Eye (tissue), 1 donor: ENCODE measurements at regions not wholly inside any gene's neighbourhood (a gene's known extent, or its start where the extent isn't known, plus 50 kb on each side); places are given as distances from the start of the nearest gene placed in this dataset.

Experiments used
- DNase-seq: peaks from one replicate; pipeline ENCODE4 v3.0.0-alpha.2; 2015

DNA sequence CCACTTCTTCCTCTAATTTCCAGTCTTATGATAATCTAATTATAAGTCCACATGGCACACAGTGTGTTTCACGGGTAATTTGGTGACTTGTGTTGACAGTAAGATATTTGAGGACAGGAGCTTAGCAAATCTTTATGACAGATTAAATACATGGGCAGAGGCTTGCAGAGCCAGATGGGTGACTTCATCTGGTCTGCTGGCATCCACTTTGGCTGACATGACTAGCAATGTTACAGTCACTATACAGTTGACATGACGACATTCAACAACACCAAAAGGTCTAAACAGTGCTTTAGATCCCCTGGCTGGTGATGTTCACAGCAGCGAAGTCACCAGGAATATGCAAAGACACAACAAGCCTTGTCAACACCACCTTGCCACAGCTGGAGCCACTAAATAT lies 147.2 kb downstream of the ETS2 start:
- no peak for DNase-seq

DNA sequence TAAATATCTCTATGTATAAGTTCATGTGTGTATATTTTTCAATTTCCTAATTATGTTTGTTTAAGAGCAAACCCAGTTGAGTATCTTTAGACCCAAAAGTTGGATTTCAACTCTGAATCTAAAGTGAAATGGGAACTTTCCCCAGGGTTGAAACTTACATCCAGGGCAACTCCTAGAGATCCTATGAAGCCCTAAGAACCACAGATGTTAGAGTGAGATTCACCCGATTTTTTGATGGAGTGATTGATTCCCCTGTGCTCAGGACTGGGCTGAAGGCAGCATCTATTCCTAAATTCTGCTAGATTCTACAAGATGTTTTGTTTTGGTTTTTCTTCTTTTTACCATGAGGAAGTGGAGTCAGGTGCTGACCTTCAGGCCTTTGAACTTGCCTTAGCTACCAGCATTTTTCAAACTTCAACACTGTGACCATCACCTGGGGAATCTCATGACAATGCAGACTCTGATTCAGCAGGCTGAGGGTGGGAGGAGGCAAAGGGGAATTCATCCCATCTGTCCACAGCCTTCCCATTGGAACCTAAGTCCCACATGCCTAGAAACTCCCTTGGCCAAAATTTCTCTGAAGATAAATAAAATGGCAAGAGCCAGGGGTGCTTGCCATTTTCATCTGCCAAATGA lies 145.5 kb downstream of the ETS2 start:
- DNase-seq: no peak

DNA sequence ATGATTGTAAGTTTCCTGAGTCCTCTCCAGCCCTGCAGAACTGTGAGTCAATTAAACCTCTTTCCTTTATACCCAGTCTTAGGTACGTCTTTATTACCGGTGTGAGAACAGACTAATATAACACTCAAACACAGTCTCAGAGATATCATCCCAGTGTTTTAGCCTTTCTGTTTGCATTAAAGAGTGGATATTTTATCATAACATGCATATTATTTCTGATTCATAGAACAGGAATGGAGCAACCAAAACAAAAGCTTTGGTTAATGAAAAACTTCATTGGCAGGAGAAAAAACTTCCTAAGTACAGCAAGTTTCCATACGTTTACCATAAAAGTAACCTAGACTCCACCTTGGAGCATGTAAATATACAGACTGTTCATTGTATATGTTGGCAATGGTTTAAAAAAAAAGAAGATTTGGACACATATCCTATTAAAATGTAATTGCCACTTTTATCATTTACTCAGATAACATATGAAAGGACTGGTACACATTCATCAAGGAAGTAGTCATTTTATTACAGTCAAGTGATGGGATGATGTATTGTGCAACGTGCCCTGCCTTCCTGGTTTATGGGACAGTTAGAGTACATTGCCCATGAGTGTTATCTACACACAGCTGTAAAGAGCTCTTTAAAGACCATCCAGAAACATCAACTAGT lies 144.8 kb downstream of the ETS2 start:
- DNase-seq: no peak

DNA sequence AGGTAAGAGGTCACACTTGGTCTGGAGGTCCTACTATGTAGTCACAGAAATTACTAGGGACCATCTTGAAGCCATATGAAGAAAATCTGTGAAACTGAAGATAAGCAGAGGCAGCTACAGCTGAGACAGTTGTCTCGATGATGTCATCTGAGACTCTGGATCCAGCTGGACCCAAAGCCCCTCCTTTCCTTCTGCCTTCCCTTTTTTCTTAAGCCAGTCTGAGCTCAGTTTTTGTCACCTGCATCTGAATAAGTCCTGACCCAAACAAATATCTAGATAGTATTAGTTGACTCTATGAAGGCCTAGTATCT lies 143.3 kb downstream of the ETS2 start:
- no peak for DNase-seq

DNA sequence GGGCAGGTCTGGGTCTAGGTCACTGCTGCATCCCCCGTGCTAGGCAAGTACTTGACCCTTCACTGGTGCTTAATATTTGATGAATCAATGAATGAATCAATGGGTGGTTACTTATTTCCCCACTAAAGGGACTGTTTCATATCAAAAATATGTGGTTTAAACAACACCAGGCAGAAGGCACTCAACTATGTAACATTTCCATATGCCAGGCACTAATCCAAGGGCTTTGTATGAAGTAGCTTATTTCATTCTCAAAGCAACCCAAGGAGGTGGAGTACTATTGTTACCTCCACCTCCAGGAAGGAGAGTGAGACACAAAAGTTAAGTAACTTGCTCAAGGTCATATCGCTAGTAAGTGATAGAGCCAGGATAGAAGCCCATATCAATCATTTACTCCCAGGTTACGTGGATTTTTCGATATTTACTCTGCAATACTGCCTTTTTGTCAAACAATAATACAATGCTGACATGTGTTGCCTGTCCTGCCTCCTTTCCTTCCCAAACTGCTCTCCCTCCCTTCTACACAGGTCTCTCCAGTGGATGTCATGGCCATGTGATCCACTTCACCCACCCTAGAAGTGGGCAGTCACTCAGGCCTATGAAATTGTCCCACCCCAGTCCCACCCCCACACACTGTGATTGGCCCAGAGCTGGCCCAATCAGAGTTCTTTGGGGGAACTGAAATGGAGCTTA lies 142.8 kb downstream of the ETS2 start:
- no peak for DNase-seq

DNA sequence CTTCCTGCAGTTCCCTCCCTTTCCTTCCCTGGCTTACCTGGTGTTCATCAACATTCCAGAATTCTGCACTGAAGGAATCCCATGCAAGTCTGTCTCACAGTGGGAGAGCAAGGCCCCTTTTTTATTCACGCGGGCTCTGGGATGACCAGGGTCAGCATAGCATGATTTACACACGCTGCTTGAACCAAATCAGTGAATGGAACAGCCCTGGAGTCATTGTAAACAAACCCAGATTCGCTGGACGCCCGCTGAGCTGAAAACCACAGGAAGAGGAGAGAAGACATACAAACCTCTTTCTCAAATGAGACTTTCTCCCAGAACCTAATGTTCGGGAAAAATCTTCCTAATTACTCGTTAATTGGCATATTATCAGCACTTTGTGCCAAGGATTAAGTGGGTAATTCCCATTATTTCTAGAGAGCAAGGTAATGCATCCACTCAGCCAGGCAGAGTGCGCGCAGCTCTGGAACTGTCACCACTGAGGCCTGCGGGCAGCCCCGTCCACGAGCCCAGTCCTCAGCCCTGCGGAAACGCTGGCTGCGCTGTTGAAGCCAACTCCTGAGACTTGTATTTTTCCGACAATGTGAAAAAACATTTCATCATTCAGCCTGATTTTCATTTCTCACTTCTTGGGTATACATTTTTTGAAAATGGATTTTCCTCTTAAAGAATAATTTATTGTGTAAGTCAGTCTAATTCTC lies 140.0 kb downstream of the ETS2 start:
- peak; percentile 68 for DNase-seq

DNA sequence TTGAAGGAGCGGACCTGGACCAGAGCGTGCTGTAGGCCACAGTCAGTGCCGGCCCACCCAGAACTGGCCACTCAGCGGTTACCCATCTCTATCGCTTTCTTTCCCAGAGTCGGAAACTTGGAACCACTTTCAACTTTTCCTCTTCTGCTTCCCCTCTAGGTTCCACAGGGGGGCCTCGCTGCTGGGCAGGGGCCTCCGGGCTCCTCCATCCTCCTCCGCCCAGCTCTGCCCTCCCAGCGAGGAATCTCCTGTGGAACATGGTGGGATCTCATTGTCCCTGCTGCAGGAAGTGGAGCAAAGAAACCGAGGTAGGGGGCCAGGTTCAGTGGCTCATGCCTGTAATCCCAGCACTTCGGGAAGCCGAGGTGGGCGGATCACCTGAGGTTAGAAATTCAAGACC lies 139.2 kb downstream of the ETS2 start:
- no peak for DNase-seq

DNA sequence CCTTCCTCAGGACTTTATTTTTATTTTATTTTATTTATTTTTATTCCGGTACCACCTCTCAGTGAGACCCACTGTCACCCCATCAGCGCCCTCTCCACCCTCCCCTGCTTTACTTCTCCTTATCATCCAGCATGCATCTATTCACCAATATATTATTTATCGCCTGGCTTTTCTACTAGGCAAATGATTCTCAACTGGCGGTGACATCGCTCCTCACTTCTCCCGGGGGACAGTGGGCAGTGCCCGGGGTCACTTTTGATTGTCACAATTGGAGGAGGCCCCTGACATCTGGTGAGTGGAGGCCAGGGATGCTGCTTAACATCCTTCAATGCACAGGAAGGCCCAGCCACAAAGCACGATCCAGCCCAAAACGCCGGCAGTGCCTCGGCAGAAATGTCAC lies 138.7 kb downstream of the ETS2 start:
- peak; percentile 71 for DNase-seq

DNA sequence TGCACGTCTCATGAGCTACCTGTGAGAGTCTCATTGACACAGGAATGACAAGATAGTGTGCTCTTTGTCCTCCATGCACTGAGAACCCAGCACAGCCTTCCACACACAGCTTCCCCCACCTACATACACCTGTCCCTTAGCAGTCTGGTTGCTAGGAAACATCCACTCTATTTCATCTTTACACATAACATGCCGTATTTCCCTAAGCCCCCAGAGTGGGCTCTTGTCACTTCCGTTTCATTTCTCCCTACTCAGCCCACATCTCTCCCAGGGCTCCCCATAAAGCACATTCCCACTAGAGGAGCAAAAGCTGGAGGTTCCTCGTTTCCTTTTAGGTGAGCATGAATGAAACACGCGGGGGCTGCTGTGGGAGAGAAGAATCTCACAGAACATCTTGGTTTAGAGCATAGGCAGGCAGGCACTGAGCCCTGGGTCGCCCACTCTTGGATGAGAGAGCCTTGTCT lies 137.1 kb downstream of the ETS2 start:
- DNase-seq: peak; percentile 72

DNA sequence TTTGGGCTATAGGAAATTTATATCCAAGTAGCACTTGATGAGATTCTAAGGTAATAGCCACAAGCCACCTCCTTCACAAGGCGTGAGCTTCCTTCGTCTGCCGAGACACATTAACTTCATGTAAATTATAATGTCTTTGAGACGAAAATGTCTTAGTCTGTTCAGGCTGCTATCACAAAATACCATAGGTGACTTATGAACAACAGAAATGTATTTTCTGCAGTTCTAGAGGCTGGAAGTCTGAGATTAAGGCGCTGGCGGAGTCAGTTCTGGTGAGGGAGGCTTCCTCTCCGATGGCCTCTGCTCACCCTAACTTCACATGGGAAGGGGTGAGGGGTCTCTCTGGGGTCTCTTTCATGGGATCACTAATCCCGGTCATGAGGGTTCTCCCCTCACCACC lies 133.0 kb downstream of the ETS2 start:
- DNase-seq: no peak

DNA sequence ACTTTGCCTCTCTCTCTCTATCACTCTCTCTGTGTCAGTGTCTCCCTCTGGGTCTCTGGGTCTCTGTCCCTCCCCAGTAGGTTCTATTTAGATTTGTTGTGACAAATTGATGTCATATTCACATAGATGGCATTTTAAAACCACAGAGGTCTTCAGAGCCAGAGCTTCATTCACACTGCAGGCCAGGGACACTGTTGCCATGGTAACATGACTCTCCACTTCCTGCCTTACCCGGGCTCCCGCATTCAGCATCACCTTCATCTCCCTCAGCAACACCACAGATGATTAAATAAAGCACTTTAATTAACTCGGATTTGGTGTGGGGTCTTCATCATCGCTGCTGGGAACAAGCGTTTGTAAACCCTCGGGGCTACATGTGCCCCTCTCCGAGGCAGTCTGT lies 132.6 kb downstream of the ETS2 start:
- DNase-seq: peak; percentile 61

DNA sequence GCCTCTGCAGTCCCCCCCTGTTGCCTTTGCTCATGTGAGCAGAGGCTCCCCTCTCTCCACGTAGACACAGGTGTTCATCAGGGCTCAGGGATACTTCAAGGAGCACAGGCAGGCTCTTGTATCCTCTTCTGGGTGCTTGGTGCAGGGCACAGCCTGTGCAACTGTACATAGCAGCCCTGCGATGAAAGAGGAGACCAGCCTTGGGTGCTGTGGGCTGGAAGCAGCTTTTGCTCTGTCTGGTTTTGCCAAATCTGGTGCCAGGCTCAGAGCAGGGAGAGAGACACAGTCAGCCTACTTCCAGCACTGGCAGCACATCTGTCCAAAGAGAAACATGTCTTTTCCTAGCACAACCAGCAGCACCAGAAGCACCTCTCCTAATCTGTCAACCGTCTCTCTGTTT lies 132.1 kb downstream of the ETS2 start:
- no peak for DNase-seq

DNA sequence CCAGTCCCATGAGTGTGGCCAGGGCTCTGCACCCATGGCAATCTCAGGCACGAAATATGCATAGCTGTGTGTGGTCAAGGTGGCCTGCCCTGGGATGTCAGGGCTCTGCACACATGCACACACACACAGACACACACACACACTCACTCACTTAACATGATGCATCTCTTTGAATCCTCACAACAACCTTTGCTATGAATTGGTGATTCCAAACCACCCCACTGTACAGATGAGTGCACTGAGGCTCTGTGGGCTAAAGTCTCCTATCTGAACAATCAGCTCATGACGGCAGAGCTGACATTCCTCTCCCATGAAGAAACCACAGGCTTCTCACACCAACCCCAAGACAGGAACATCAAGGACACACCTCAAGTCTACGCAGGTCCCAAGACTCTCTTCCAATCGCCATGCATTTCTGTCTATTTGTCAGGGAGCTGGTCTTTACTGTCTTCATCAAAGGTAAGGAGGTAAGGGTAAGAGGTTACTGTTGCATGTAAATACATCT lies 131.6 kb downstream of the ETS2 start:
- DNase-seq: no peak

DNA sequence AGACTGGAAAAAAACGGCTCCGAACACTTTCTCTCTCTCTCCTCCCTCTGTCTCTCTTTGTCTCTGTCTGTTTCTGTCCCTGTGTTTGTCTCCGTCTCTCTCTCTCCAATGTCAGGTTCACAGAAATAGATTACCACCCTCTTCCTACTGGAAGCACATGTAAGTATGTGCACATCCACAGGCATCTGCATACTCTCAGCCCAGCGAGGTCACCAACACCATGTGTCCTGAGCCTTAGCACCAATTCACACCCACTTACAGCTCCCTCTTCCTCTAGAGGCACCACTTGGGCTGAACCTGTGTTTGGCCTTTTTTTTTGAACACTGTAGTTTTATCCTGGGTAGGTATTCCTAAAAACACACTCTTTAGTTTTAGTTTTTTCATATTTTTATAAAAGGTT lies 130.5 kb downstream of the ETS2 start:
- no peak for DNase-seq

DNA sequence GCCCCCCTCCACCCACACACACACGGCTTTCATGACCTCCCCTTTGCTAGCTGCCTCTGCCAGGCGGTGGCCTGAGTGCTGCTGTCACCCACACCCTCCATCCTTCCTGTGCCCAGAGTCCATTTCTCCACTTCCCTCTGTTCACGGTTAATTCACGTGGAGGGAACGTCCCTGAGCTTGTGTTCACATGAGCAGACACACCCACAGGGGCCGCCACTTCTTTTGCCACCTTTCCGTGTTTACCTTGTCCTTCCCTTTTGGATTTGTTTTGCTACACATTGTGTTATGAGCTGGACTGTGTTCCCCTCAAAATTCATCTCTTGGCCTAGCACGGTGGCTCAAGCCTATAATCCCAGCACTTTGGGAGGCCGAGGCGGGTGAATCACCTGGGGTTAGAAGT lies 128.0 kb downstream of the ETS2 start:
- no peak for DNase-seq

DNA sequence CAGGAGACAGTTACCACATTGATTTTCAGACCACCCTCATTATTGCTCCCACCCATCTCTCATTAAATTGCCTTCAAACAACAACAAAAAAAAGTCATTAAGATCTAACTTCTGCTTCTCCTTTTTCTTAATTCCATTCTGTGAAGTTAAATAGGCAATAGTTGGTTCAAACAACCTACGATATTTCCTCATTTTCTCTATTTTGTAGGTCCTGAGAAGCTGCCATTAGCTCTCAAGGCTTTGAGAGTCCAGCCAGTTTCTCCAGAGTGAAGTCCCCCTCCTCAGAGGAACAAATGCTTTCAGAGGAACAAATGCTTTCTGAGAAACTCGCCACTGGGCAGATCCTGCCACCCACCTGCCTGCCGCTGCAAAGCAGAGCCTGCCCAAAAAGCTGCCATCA lies 125.6 kb downstream of the ETS2 start:
- DNase-seq: no peak

DNA sequence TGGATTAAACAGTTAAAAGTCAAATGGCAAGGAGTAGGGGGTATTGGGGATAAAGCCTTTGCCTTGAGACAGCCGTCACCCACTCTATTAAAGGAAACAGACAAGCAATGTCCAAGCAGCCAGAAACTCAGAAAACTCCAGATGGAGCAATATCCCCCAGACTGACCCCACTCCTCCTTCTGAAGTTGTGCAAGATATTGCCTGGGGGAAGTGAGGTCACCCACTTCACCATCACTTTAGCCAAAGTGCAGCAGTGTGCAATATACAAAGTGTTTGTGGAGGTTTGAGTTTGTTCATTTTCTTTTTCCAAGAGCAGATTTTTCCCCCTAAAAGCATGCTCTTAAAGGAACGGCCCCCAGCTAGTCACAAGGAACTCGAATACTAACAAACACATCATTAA lies 125.1 kb downstream of the ETS2 start:
- no peak for DNase-seq

DNA sequence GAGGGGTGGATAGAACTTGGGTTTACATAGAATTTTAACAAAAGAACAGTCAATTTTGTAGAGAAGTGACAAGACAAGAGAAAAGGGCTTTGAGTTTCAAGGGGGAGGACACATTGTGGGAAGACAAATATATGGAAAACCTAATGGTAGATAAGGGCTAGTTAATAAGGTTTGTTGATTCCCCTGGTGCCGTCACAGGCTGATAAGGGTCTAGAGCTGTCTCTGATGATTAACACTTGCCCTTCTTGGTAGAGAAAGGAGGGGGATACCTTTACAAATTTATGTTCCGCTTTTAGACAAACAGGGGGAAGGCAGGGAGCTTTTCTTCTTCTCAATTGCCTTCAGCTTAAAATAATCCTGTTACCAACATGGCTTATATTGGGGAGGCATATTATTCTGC lies 124.3 kb downstream of the ETS2 start:
- no peak for DNase-seq

DNA sequence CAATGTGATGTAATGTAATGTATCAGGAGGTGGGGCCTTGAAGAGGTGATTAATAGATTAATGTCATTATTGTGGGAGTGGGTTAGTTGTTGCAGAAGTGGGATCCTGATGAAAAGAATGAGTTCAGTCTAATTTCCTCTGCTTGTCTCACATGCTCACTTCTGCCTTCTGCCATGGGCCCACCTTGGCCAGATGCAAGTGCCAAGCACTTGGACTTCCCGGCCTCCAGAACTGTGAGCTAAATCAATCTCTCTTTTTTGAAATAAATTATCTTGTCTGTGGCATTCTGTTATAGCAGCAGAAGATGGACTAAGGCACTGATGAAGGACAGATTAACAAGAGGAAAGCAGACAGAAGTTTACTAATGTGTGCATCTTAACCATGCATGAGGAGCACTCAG lies 123.9 kb downstream of the ETS2 start:
- DNase-seq: no peak

DNA sequence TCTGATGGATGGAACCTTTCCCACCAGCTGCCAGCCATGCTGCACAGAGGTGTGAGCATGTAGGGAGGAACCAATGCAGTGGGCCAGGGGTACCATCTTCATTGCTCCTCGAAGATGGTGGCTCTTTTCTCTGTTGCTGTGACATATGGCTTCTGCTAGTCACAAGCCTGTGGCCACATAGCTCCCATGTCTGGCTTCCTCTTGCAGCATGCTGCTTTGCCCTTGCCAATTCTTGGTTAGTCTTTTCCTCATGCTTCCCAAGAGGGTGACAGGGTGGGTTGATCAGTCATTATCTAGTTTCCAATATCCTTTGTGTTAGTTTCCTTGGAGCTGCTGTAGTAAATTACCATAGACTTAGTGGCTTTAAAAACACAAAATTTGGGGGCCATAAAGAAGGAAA lies 123.4 kb downstream of the ETS2 start:
- DNase-seq: no peak

DNA sequence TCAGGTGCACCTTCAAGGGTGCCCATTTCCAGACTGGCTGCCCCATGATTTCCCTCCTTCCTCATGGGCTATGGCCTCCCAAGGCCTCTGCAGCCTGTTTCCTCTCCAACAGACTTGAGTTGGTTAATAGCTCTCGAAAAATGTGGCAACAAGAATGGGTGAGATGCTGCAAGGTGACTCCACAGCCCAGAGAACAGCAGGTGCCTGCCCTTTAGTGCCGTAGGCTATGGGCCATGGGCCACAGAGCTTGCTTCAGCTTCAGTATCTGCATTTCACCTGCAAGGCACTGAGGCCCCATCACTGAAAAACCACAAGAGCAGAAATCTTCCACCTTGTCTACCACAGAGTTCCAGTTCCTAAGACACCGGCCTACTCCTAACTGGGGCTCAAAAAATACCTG lies 122.0 kb downstream of the ETS2 start:
- no peak for DNase-seq

DNA sequence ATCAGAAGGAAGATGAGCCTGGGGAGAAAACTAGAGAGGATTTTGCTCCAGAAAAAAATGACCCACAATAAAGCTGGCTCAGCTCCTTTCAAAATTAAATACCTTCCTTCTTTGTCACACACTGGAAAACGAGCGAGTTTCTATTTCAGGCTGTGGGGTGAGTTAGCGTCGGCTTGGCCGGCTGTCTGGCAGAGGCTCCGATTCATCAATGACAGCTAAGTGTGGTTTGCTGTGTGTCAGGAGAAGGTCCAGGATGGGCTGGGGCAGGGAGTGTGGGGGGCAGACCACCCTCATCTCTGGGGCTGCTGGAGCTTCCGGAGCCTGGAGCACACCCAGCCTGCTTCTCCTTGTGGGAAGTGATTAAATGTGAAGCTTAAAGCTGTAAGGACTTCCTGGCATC lies 120.2 kb downstream of the ETS2 start:
- peak; percentile 64 for DNase-seq

DNA sequence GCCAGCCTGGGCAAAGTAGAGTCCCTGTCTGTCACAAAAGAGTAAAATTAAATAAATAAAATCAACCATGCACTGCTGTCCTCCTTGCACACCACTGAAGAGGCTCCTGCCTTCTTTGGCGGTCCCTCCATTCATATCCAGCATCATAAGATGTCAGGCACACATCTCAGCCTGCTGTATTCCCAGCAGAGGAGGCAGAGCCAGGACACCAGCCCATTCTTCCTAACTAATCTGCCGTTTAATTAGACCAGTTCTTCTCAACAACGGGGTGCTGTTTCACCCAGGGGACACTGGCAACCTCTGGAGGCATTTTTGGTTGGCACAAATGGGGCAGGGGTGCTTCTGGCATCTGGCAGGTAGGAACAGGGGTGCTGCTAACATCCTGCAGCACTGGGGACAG lies 119.7 kb downstream of the ETS2 start:
- no peak for DNase-seq

DNA sequence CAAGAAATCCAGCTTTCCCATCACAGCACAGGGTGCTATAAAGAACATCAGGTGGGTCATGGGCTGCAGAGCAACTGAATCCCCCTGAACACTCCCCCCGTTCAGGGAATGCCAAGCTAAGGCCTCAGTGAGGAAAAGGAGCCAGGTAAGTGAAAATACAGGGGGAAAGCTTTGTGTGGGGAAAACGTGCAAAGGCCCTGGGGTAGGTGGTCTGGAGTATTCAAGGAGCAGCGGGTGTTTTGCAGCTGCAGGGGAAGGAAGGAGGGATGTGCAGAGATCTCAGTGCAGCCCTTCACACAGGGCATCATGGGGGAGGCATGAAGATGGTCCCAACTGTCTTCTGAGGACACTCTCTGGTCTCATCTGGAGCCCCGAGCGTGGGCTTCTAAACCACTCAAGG lies 119.2 kb downstream of the ETS2 start:
- no peak for DNase-seq
